GM23248 (cell line): ENCODE measurements at regions not wholly inside any gene's neighbourhood (a gene's known extent, or its start where the extent isn't known, plus 50 kb on each side); places are given as distances from the start of the nearest gene placed in this dataset.

Source experiments
- DNase-seq: peaks from one replicate; pipeline ENCODE4 v3.0.0-alpha.2; 2015
- H2AFZ ChIP-seq: fragments of 200-600 bp; sonication (generic); 2 replicates; pipeline ENCODE4 v1.6.1; 2016; ENCODE audit warnings: antibody characterized with exemption
- H3F3A ChIP-seq: fragments of 200-600 bp; sonication (generic); 2 replicates; pipeline ENCODE4 v1.6.1; 2016; ENCODE audit warnings: mild to moderate bottlenecking, antibody characterized with exemption, mixed run types; ENCODE audit not compliant: insufficient read depth
- H3K27ac ChIP-seq: fragments of 200-600 bp; sonication (generic); 2 replicates; pipeline ENCODE4 v1.5.1; 2016; ENCODE audit warnings: mild to moderate bottlenecking
- H3K27me3 ChIP-seq: fragments of 200-600 bp; sonication (generic); replicated peaks from 2 replicates; pipeline ENCODE4 v1.6.1; 2016; ENCODE audit warnings: mild to moderate bottlenecking; ENCODE audit not compliant: insufficient read depth
- H3K36me3 ChIP-seq: fragments of 200-600 bp; sonication (generic); 2 replicates; pipeline ENCODE4 v1.6.1; 2016; ENCODE audit warnings: low read depth, mild to moderate bottlenecking
- H3K4me1 ChIP-seq: fragments of 200-600 bp; sonication (generic); 2 replicates; pipeline ENCODE4 v1.6.1; 2016; ENCODE audit warnings: mild to moderate bottlenecking; ENCODE audit not compliant: insufficient read depth
- H3K4me2 ChIP-seq: fragments of 200-600 bp; sonication (generic); one replicate; pipeline ENCODE4 v1.6.1; 2016; ENCODE audit warnings: mild to moderate bottlenecking; ENCODE audit not compliant: unreplicated experiment
- H3K4me3 ChIP-seq: fragments of 200-600 bp; sonication (generic); 2 replicates; pipeline ENCODE4 v1.5.1; 2016; ENCODE audit warnings: mild to moderate bottlenecking
- H3K79me2 ChIP-seq: fragments of 200-600 bp; sonication (generic); 2 replicates; pipeline ENCODE4 v1.6.1; 2016; ENCODE audit warnings: mild to moderate bottlenecking; ENCODE audit not compliant: insufficient read depth
- H3K9ac ChIP-seq: fragments of 200-600 bp; sonication (generic); 2 replicates; pipeline ENCODE4 v1.6.1; 2016; ENCODE audit warnings: mild to moderate bottlenecking
- H3K9me2 ChIP-seq: fragments of 200-600 bp; sonication (generic); 2 replicates; pipeline ENCODE4 v1.6.1; 2016; ENCODE audit warnings: mixed run types, mild to moderate bottlenecking, moderate library complexity; ENCODE audit not compliant: insufficient read depth
- H3K9me3 ChIP-seq: fragments of 200-600 bp; sonication (generic); one replicate; pipeline ENCODE4 v1.6.1; 2017; ENCODE audit warnings: low read depth
- H4K20me1 ChIP-seq: fragments of 200-600 bp; sonication (generic); 2 replicates; pipeline ENCODE4 v1.6.0; 2016; ENCODE audit not compliant: insufficient read depth
- EZH2 ChIP-seq: fragments of 200-600 bp; sonication (generic); IDR thresholded peaks from 2 replicates; pipeline ENCODE4 v1.6.1; 2018; ENCODE audit warnings: antibody characterized with exemption, mild to moderate bottlenecking; ENCODE audit not compliant: insufficient read depth, poor library complexity, severe bottlenecking
- EZH2phosphoT487 ChIP-seq: fragments of 200-600 bp; sonication (generic); IDR thresholded peaks from 2 replicates; pipeline ENCODE4 v1.6.1; 2018; ENCODE audit warnings: antibody characterized with exemption, moderate library complexity, mild to moderate bottlenecking, low read depth; ENCODE audit not compliant: insufficient read depth
- WGBS, 2 experiments: methylation state at CpG; one replicate each; pipeline ENCODE4 v1.1.6; 2015 to 2017; ENCODE audit warnings: low lambda C conversion rate in 2 of 2, low coverage in 1 of 2; ENCODE audit errors: missing lambda C conversion rate in 2 of 2; 5-methylcytosine and 5-hydroxymethylcytosine counted together
- in situ Hi-C: fragments of 300-500 bp; cut with MboI; formaldehyde crosslinking; loops from 2 replicates; pipeline ENCODE4 v1.15.0; 2020

- 51 to 54% methylated on average over 10 of the region's 10 CpGs for WGBS, 2 experiments
- Histone ChIP-seq H3K36me3 (no peaks in the 10 kb centered on the region), H3K9me2 (no peaks in the 10 kb centered on the region), H3K4me3 (no peak overlapping the region), H3K79me2 (no peaks in the 10 kb centered on the region), H3F3A (no peaks in the 10 kb centered on the region), H3K9ac (no peak overlapping the region), H4K20me1 (no peaks in the 10 kb centered on the region), H3K4me2 (no peak overlapping the region), H3K27ac (no peak overlapping the region), H2AFZ (no peak overlapping the region), H3K9me3 (no peaks in the 10 kb centered on the region), H3K4me1 (no peaks in the 10 kb centered on the region), H3K27me3 (peaks cover 8% of the 10 kb centered on the region; the same call in 1 of the 2 replicates)
- in situ Hi-C loops = no loop called here
- TF ChIP-seq EZH2 (no peak), EZH2phosphoT487 (no peak)
- no peak for DNase-seq
These were observed 134.9 kb downstream of the MATN1 start for GRCh38 chr1:30588311-30589073.

DNA sequence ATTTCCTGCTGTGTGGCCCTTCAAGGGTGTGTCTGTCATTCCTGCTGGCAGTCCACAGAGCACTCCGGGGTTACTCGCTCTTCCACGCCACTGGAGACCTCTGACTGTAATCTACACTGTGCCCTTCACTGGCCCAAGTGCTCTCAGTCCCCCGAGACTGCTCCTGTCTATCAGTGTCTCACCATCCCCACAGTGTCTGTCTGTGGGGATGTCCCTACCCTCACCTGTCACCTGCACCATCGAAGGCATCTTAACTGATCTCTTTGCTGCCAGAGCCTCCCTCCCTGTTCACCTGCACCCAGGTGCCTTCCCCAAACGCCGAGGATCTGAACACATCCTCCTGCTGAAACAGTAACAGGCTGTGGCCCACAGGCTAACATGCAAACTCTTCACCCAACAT, 136.7 kb downstream of the MATN1 start:
- in situ Hi-C loops = no loop called here
- Histone ChIP-seq H3K79me2 (no peaks in the 10 kb centered on the region), H3K4me1 (no peaks in the 10 kb centered on the region), H3K9me2 (no peaks in the 10 kb centered on the region), H3K4me2 (no peak overlapping the region), H3K9me3 (no peaks in the 10 kb centered on the region), H3K4me3 (no peak overlapping the region), H3K36me3 (no peaks in the 10 kb centered on the region), H3F3A (no peaks in the 10 kb centered on the region), H3K27ac (no peak overlapping the region), H4K20me1 (no peaks in the 10 kb centered on the region), H2AFZ (no peak overlapping the region), H3K9ac (no peak overlapping the region), H3K27me3 (peaks cover 3% of the 10 kb centered on the region; the same call in 1 of the 2 replicates)
- WGBS, 2 experiments = 62 to 64% methylated on average over 7 of the region's 7 CpGs
- TF ChIP-seq EZH2phosphoT487 (no peak), EZH2 (no peak)
- no peak for DNase-seq

GRCh38 chr1:30579580-30579979, 143.8 kb downstream of the MATN1 start:
- no peak for DNase-seq
- in situ Hi-C loops = no loop called here
- no peaks in the 10 kb centered on the region for H4K20me1 ChIP-seq

GRCh38 chr1:30575066-30575465, 148.3 kb downstream of the MATN1 start:
- no peak overlapping the region for H3K9ac ChIP-seq
- no peaks in the 10 kb centered on the region for H3K4me1 ChIP-seq
- no peaks in the 10 kb centered on the region for H3K9me3 ChIP-seq
- in situ Hi-C loops = no loop called here
- no peaks in the 10 kb centered on the region for H3K79me2 ChIP-seq
- no peaks in the 10 kb centered on the region for H3K27me3 ChIP-seq
- H3K4me3 ChIP-seq = no peak overlapping the region
- no peaks in the 10 kb centered on the region for H3K9me2 ChIP-seq
- H3K36me3 ChIP-seq = no peaks in the 10 kb centered on the region
- no peaks in the 10 kb centered on the region for H4K20me1 ChIP-seq
- no peak overlapping the region for H2AFZ ChIP-seq
- no peaks in the 10 kb centered on the region for H3F3A ChIP-seq
- 57 to 59% methylated on average over 5 of the region's 5 CpGs for WGBS, 2 experiments
- DNase-seq = no peak
- TF ChIP-seq EZH2phosphoT487 (no peak), EZH2 (no peak)
- H3K27ac ChIP-seq = no peak overlapping the region
- no peak overlapping the region for H3K4me2 ChIP-seq

More at GRCh38 chr1:30579580-30579979, 143.8 kb downstream of the MATN1 start:
- no peak overlapping the region for H2AFZ ChIP-seq
- TF ChIP-seq EZH2 (no peak), EZH2phosphoT487 (no peak)
- no peaks in the 10 kb centered on the region for H3K9me3 ChIP-seq
- no peaks in the 10 kb centered on the region for H3K4me1 ChIP-seq
- no peaks in the 10 kb centered on the region for H3K27me3 ChIP-seq
- H3F3A ChIP-seq = no peaks in the 10 kb centered on the region
- H3K79me2 ChIP-seq = no peaks in the 10 kb centered on the region
- H3K9ac ChIP-seq = no peak overlapping the region
- H3K4me2 ChIP-seq = no peak overlapping the region
- H3K27ac ChIP-seq = no peak overlapping the region
- no peaks in the 10 kb centered on the region for H3K9me2 ChIP-seq
- no peak overlapping the region for H3K4me3 ChIP-seq
- H3K36me3 ChIP-seq = no peaks in the 10 kb centered on the region

- Histone ChIP-seq H3K9me2 (no peaks in the 10 kb centered on the region), H3K4me3 (no peak overlapping the region), H2AFZ (no peak overlapping the region), H3K4me2 (no peak overlapping the region), H3K79me2 (no peaks in the 10 kb centered on the region), H3K9ac (no peak overlapping the region), H3F3A (no peaks in the 10 kb centered on the region), H3K27ac (no peak overlapping the region), H3K27me3 (no peaks in the 10 kb centered on the region), H3K9me3 (no peaks in the 10 kb centered on the region), H3K36me3 (no peaks in the 10 kb centered on the region), H4K20me1 (no peaks in the 10 kb centered on the region), H3K4me1 (no peaks in the 10 kb centered on the region)
- in situ Hi-C loops = no loop called here
- DNase-seq = peak; percentile 54
- no peak for TF ChIP-seq EZH2
- no peak for TF ChIP-seq EZH2phosphoT487
These were observed 151.2 kb downstream of the MATN1 start for GRCh38 chr1:30572192-30572591.
